SIG-M5 (cell line): ENCODE measurements at regions not wholly inside any gene's neighbourhood (a gene's known extent, or its start where the extent isn't known, plus 50 kb on each side); places are given as distances from the start of the nearest gene placed in this dataset.
"Not testable (repeated sequence)": the region's sequence is repeated elsewhere in the genome, so short reads cannot be mapped to it uniquely, and the experiment has no call there.

ENCODE experiments used
- DNase-seq: peaks from one replicate; lab custom pipeline; 2025; lab: John Stamatoyannopoulos, UW

DNA sequence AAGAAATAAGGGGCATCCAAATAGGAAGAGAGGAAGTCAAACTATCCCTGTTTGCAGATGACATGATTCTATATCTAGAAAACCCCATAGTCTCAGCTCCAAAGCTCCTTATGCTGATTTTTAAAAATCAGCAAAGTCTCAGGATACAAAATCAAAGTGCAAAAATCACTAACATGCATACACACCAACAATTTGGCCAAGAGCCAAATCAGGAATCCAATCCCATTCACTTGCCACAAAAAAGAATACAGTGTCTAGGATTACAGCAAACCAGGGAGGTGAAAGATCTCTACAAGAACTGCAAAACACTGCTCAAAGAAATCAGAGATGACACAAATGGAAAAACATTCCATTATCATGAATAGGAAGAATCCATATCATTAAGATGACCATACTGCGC is 155.8 kb upstream of the ARHGAP42 start:
- DNase-seq, result not testable (repeated sequence)

GRCh38 chr11:100536979-100537378 is 150.1 kb upstream of the ARHGAP42 start:
- DNase-seq, result no peak

- DNase-seq, result no peak
Measured at GRCh38 chr11:100543386-100543785, 143.7 kb upstream of the ARHGAP42 start.

DNA sequence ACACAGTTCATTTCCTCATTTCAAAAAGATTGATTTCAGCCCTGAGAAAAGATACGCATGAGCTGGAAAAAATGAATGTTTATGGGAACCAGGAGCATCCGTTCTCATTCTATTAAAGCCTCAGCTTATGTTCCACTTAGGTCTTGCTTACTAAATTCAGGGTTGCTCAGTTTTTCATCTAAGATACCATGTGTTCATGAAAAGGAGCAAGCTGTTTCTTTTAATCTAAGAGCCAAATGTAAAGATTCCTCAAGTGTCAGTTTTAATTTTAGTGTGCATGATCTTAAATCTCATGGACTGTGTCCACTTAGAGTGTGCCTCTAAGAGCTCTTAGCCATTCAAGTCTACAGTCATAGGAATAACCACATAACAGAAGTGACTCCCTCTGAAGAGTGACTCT is 141.5 kb upstream of the ARHGAP42 start:
- no peak for DNase-seq

DNA sequence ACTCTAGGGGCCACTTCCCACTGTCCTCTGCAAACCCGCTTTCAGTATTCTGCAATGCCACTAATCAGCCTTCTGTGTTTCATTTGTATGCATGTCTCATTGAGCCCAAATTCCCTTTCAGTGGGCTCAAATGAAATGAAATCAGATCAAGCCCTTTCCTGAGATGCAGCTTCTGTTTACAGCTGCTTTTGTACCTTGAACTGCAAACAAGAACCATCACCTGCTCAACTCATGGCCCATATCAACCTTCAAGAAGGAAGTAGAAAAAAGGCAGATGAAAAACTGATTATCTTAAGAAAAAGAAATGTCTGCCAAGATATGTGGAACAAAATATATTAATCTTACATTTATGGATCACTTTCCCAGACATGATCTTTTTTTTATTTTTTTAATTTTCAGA is 141.1 kb upstream of the ARHGAP42 start:
- DNase-seq, result no peak

DNA sequence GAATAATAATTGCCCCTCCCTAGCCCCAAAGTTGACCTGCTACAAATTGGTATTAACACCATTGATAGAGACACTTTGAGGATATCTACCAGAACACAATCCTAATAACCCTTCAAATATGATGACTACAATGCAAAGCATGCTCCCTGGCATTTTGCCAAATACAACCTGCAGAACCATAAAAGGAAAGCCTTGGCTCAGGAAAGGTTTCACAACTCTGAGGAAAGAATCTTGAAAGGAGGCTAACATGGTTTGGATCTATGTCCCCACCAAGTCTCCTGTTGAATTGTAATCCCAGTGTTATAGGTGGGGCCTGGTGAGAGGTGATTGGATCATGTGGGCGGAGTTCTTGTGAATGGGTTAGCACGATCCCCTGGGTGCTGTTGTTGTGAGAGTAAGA is 140.4 kb upstream of the ARHGAP42 start:
- no peak for DNase-seq

GRCh38 chr11:100550298-100550697 is 136.8 kb upstream of the ARHGAP42 start:
- DNase-seq, result no peak

- no peak for DNase-seq
Measured at GRCh38 chr11:100550912-100551632, 136.0 kb upstream of the ARHGAP42 start.

- no peak for DNase-seq
Measured at GRCh38 chr11:100555931-100556330, 131.2 kb upstream of the ARHGAP42 start.

GRCh38 chr11:100556781-100557180 is 130.3 kb upstream of the ARHGAP42 start:
- DNase-seq, result no peak

- no peak for DNase-seq
Measured at GRCh38 chr11:100557830-100558611, 129.1 kb upstream of the ARHGAP42 start.

GRCh38 chr11:100560606-100561005 is 126.5 kb upstream of the ARHGAP42 start:
- DNase-seq, result no peak

DNA sequence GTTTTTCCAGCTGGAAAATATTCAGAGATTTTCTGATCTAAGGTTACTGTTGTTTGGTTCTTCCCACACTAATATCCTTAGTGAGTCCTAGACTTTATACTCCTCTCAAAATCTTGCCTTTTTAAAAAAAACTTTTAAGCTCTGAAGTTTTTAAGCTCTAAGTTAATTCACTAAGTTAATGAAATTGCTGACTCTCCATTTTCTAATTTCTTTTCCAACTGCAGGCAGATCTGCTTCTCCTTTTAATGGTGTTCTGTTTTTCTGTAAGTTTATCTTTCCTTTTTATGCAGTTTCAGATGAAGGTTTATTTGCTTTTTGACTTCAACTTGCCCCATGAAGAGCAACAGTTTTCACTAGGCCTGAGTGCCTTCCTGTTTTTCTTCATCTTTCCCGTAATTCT is 125.8 kb upstream of the ARHGAP42 start:
- DNase-seq, result no peak

DNA sequence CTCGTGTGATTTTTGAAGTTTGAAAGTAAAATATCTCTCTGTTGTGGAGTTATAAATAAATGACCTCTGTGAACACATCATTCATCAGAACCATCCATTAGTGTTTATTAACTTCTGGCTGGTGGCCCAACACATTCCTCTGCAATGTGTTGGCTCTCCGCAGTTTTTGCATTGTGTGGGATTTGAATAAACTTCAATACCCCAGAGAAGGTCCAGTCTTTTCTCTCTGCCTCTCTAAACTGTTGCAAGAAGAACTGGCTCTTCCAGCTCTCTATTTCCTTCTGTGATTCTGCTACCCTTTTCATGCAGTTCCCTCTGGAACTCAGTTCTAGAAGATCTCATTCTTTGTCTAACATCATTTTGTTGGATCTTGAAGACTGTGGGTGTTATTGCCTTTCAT is 125.0 kb upstream of the ARHGAP42 start:
- DNase-seq, result no peak

- no peak for DNase-seq
Measured at GRCh38 chr11:100563541-100564280, 123.4 kb upstream of the ARHGAP42 start.

DNA sequence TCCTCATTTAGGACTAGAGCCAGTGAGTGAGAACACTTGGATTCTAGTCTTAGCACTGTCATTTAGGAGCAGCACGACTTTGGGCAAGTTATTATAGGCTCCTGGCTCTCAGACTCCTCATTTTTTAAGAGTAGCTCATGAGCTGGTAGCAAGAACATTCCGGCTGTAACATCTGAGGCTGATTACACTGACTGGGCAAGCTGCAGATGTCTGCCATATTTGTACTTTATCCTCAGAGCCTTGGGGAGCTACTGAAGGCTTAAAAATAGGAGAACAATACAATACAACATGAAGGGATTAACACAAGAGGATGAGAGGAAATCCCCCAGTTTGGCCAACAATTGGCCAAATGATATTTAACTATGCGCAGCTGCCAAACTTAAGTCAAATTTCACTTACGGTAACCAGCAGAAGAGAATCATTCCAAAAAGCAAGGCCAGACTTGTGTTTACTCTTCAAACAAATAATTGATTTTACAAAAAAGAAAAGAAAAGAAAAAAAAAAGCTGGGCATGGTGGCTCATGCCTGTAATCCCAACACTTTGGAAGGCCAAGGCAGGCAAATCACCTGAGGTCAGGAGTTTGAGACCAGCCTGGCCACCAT is 113.1 kb upstream of the ARHGAP42 start:
- no peak for DNase-seq

GRCh38 chr11:100574894-100575769 is 112.0 kb upstream of the ARHGAP42 start:
- no peak for DNase-seq

GRCh38 chr11:100575860-100576717 is 111.0 kb upstream of the ARHGAP42 start:
- peak; percentile 3 for DNase-seq

- no peak for DNase-seq
Measured at GRCh38 chr11:100576718-100577021, 110.4 kb upstream of the ARHGAP42 start.

DNA sequence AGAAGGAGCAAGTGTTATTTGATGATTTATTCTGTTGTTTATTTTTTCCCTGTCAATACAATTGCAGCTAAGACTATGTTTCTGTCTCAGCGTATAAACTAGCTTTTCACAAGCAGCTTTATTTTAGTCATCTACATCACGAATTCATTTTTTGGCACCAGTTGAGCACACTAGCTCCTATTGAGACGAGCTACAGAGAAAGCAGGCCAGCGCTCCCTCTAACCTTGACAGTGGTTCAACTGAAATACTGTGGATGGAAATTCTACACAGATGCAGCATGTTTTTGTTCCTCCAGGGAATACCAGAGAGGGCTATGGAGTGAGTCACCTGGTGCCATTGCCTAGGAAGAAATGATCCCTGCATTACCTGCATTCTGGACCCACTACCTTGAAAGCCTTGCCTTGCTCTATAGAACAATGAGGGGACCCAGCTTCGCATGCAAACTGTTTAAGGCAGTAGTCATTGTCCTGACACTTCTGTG is 108.2 kb upstream of the ARHGAP42 start:
- no peak for DNase-seq
